Osteocyte (in vitro differentiated cells): ENCODE measurements at regions not wholly inside any gene's neighbourhood (a gene's known extent, or its start where the extent isn't known, plus 50 kb on each side); places are given as distances from the start of the nearest gene placed in this dataset.
"Not testable (repeated sequence)": the region's sequence is repeated elsewhere in the genome, so short reads cannot be mapped to it uniquely, and the experiment has no call there.

Experiments
- DNase-seq: peaks from one replicate; pipeline ENCODE4 v3.0.0; 2021; ENCODE audit warnings: mixed read lengths; ENCODE audit not compliant: unreplicated experiment; ENCODE audit errors: extremely low spot score
- H3K27ac Mint-ChIP-seq: one replicate; pipeline ENCODE4 v1.8.0; 2021; ENCODE audit warnings: mild to moderate bottlenecking, mixed read lengths; ENCODE audit not compliant: unreplicated experiment
- H3K27me3 Mint-ChIP-seq: one replicate; pipeline ENCODE4 v1.8.0; 2021; ENCODE audit warnings: mixed read lengths; ENCODE audit not compliant: unreplicated experiment
- H3K36me3 Mint-ChIP-seq: one replicate; pipeline ENCODE4 v1.8.0; 2021; ENCODE audit warnings: mixed read lengths; ENCODE audit not compliant: unreplicated experiment
- H3K4me1 Mint-ChIP-seq: one replicate; pipeline ENCODE4 v1.8.0; 2021; ENCODE audit warnings: mixed read lengths; ENCODE audit not compliant: unreplicated experiment
- H3K4me3 Mint-ChIP-seq: one replicate; pipeline ENCODE4 v1.8.0; 2021; ENCODE audit warnings: mild to moderate bottlenecking, moderate library complexity, mixed read lengths; ENCODE audit not compliant: unreplicated experiment
- H3K9me3 Mint-ChIP-seq: one replicate; pipeline ENCODE4 v1.8.0; 2021; ENCODE audit warnings: mixed read lengths; ENCODE audit not compliant: unreplicated experiment
- CTCF ChIP-seq: fragments of 200-600 bp; sonication (generic); IDR thresholded peaks from 2 replicates; pipeline ENCODE4 v1.5.0; 2021; ENCODE audit warnings: antibody characterized with exemption, mild to moderate bottlenecking, moderate library complexity

GRCh38 chr20:33927724-33928123 is 66.0 kb upstream of the RALY start:
- Mint-ChIP-seq H3K9me3 (no peaks in the 10 kb centered on the region), H3K27ac (no peak overlapping the region), H3K4me1 (peaks cover 11% of the 10 kb centered on the region), H3K36me3 (no peaks in the 10 kb centered on the region), H3K4me3 (no peak overlapping the region), H3K27me3 (peaks cover 9% of the 10 kb centered on the region)
- DNase-seq: no peak
- no peak for TF ChIP-seq CTCF

DNA sequence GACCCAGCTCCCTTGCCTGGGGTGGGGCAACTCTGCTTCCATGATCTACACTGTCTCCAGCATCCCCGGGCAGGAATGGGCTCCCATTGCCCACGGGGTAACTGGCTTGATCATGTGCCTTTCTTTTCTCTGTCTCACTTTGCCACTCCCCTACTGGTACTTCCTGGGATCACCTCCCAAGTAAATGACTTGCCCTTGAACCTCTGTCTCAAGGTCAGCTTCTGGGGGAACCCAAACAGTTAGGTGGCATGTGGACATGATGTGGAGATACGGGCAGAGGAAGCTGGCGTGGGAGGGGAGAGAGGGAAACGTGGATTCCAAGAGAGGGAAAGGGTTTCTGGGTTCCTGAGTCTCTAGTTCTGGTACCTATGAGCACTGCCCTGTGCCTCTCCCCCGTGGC is 63.8 kb upstream of the RALY start:
- H3K4me1 Mint-ChIP-seq: peaks cover 11% of the 10 kb centered on the region
- TF ChIP-seq CTCF: no peak
- H3K27me3 Mint-ChIP-seq: peaks cover 6% of the 10 kb centered on the region
- H3K36me3 Mint-ChIP-seq: no peaks in the 10 kb centered on the region
- no peaks in the 10 kb centered on the region for H3K9me3 Mint-ChIP-seq
- DNase-seq: no peak
- H3K27ac Mint-ChIP-seq: no peak overlapping the region
- H3K4me3 Mint-ChIP-seq: no peak overlapping the region

DNA sequence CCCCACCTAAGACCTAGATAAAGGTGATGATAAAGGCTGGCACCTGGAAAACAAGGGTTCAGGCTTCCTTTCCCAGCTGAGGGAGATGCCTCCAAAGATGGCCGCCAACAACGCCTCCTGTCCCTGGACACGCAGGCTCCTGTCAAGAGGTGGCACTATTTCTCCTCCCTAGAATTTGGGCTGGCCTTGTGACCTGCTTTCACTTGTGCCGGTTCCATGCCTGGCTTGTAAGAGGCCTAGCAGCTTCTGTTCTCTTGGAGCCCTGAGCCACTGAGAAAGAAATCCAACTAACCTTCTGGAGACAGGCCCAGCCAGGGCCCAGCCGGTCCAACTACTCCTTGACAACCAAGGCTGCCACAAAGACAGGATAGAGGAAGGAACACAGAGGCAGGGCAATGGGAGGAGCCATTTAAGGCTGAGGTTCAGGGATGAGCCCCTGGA is 60.2 kb upstream of the RALY start:
- Mint-ChIP-seq H3K4me3 (no peak overlapping the region), H3K36me3 (no peaks in the 10 kb centered on the region), H3K27me3 (peaks cover 8% of the 10 kb centered on the region), H3K9me3 (no peaks in the 10 kb centered on the region), H3K4me1 (no peaks in the 10 kb centered on the region), H3K27ac (no peak overlapping the region)
- peak; percentile 40 for TF ChIP-seq CTCF
- DNase-seq: no peak

DNA sequence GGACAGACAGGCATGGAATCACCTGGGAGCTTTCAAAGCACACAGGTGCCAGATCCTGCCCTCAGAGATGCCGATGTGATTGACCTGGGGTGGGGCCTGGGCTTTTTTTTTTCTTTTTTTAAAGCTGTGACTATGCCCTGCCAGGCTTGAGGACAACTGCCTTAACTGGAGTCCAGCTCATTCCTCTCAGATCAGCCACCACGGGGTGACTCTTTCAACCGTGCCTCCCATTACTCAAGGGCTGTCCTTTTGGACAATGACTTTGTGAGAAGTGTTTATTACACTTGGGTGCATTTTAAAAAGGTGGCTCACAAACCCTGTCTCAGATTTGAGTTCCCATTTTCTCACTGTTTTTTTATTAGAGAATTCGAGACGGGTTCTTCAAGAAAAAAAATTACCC is 57.1 kb upstream of the RALY start:
- Mint-ChIP-seq H3K4me3 (no peak overlapping the region), H3K36me3 (no peaks in the 10 kb centered on the region), H3K27ac (no peak overlapping the region), H3K27me3 (peaks cover 4% of the 10 kb centered on the region), H3K9me3 (no peaks in the 10 kb centered on the region), H3K4me1 (no peaks in the 10 kb centered on the region)
- no peak for DNase-seq
- no peak for TF ChIP-seq CTCF

GRCh38 chr20:33939031-33939430 is 54.7 kb upstream of the RALY start:
- not testable (repeated sequence) for H3K27me3 Mint-ChIP-seq, H3K27ac Mint-ChIP-seq, H3K4me1 Mint-ChIP-seq, DNase-seq, H3K4me3 Mint-ChIP-seq, H3K36me3 Mint-ChIP-seq, H3K9me3 Mint-ChIP-seq

- Mint-ChIP-seq H3K4me3 (no peak overlapping the region), H3K27ac (no peak overlapping the region), H3K4me1 (no peaks in the 10 kb centered on the region), H3K9me3 (no peaks in the 10 kb centered on the region), H3K27me3 (peaks cover 4% of the 10 kb centered on the region), H3K36me3 (no peaks in the 10 kb centered on the region)
- no peak for TF ChIP-seq CTCF
- DNase-seq: no peak
Measured at GRCh38 chr20:33940666-33941065, 53.0 kb upstream of the RALY start.
